ENCODE measurements at regions not wholly inside any gene's neighbourhood (a gene's known extent, or its start where the extent isn't known, plus 50 kb on each side); places are given as distances from the start of the nearest gene placed in this dataset.

GRCh38 chr11:104301776-104302175 is 137.8 kb upstream of the PDGFD start:
- CTCF ChIA-PET (ENCODE audit: unreplicated experiment): no interaction called here

GRCh38 chr11:104291646-104292045 is 127.7 kb upstream of the PDGFD start:
- intact Hi-C loops (cut with micrococcal nuclease; ENCODE audit: unreplicated experiment): no loop called here
- Histone ChIP-seq H3K27ac (ENCODE audit: low read depth, low read length, poor library complexity, severe bottlenecking) (no peak overlapping the region), H3K4me3 (ENCODE audit: low read depth, low read length, poor library complexity, severe bottlenecking) (no peak overlapping the region), H3K9me2 (ENCODE audit: insufficient read depth, low read length) (no peaks in the 10 kb centered on the region), H3K4me1 (ENCODE audit: insufficient read depth, low read length, poor library complexity, severe bottlenecking) (no peaks in the 10 kb centered on the region), H3K9me3 (ENCODE audit: low read length) (no peaks in the 10 kb centered on the region), H3K79me2 (ENCODE audit: insufficient read depth, low read depth, low read length) (no peaks in the 10 kb centered on the region), H2AFZ (ENCODE audit: low read length) (no peak overlapping the region), H3K4me2 (ENCODE audit: low read length) (no peak overlapping the region), H3K36me3 (ENCODE audit: insufficient read depth, low read length) (no peaks in the 10 kb centered on the region), H4K20me1 (ENCODE audit: insufficient read depth, low read length) (no peaks in the 10 kb centered on the region)
- TF ChIP-seq CTCF (conservative IDR thresholded peaks at IDR 0.05; ENCODE audit: low read length): no peak
- TF ChIP-seq EZH2phosphoT487 (IDR thresholded peaks at IDR 0.05; ENCODE audit: borderline replicate concordance, low read depth, low read length): no peak
- POLR2A ChIA-PET: interaction anchor here (0.8 to 1.1 kb wide), 2 partner anchors 16 to 29 kb away, joined by 3 to 4 read pairs; no protein-coding TSS in a partner anchor
- BruUV-seq (replicated peaks): no TSS peak
- DNase-seq (ENCODE audit: low spot score): no peak
- CTCF ChIA-PET (ENCODE audit: unreplicated experiment): no interaction called here

More at GRCh38 chr11:104301776-104302175, 137.8 kb upstream of the PDGFD start:
- Histone ChIP-seq H3K4me3 (ENCODE audit: low read depth, low read length, poor library complexity, severe bottlenecking) (no peak overlapping the region), H3K4me2 (ENCODE audit: low read length) (no peak overlapping the region), H2AFZ (ENCODE audit: low read length) (no peak overlapping the region), H4K20me1 (ENCODE audit: insufficient read depth, low read length) (no peaks in the 10 kb centered on the region), H3K79me2 (ENCODE audit: insufficient read depth, low read depth, low read length) (no peaks in the 10 kb centered on the region), H3K9me2 (ENCODE audit: insufficient read depth, low read length) (no peaks in the 10 kb centered on the region), H3K36me3 (ENCODE audit: insufficient read depth, low read length) (no peaks in the 10 kb centered on the region), H3K9me3 (ENCODE audit: low read length) (no peaks in the 10 kb centered on the region), H3K4me1 (ENCODE audit: insufficient read depth, low read length, poor library complexity, severe bottlenecking) (no peaks in the 10 kb centered on the region), H3K27ac (ENCODE audit: low read depth, low read length, poor library complexity, severe bottlenecking) (no peak overlapping the region)
- DNase-seq (ENCODE audit: low spot score): no peak
- TF ChIP-seq CTCF (conservative IDR thresholded peaks at IDR 0.05; ENCODE audit: low read length) (no peak), EZH2phosphoT487 (IDR thresholded peaks at IDR 0.05; ENCODE audit: borderline replicate concordance, low read depth, low read length) (no peak)
- POLR2A ChIA-PET: interaction anchor here (1.0 kb wide), 1 partner anchor 9 kb away, joined by 3 read pairs; no protein-coding TSS in a partner anchor
- intact Hi-C loops (cut with micrococcal nuclease; ENCODE audit: unreplicated experiment): no loop called here
- no TSS peak for BruUV-seq (replicated peaks)

- Histone ChIP-seq H3K4me1 (ENCODE audit: insufficient read depth, low read length, poor library complexity, severe bottlenecking) (no peaks in the 10 kb centered on the region), H3K79me2 (ENCODE audit: insufficient read depth, low read depth, low read length) (no peaks in the 10 kb centered on the region), H4K20me1 (ENCODE audit: insufficient read depth, low read length) (no peaks in the 10 kb centered on the region), H3K36me3 (ENCODE audit: insufficient read depth, low read length) (no peaks in the 10 kb centered on the region), H3K4me3 (ENCODE audit: low read depth, low read length, poor library complexity, severe bottlenecking) (no peak overlapping the region), H3K27ac (ENCODE audit: low read depth, low read length, poor library complexity, severe bottlenecking) (no peak overlapping the region), H3K9me3 (ENCODE audit: low read length) (no peaks in the 10 kb centered on the region), H2AFZ (ENCODE audit: low read length) (no peak overlapping the region), H3K9me2 (ENCODE audit: insufficient read depth, low read length) (0 out of 2 replicates have a peak, but pooled peaks cover 4% of the 10 kb centered on the region), H3K4me2 (ENCODE audit: low read length) (no peak overlapping the region)
- TF ChIP-seq CTCF (conservative IDR thresholded peaks at IDR 0.05; ENCODE audit: low read length): no peak
- ChIA-PET POLR2A (interaction anchor here (3.0 kb wide), 1 partner anchor 9 kb away, joined by 9 read pairs; no protein-coding TSS in a partner anchor), CTCF (ENCODE audit: unreplicated experiment) (no interaction called here)
- intact Hi-C loops (cut with micrococcal nuclease; ENCODE audit: unreplicated experiment): no loop called here
- DNase-seq (ENCODE audit: low spot score): no peak
- BruUV-seq (replicated peaks): no TSS peak
Observed at GRCh38 chr11:104286129-104286528, 122.2 kb upstream of the PDGFD start.
